DND-41 (cell line): ENCODE measurements at regions not wholly inside any gene's neighbourhood (a gene's known extent, or its start where the extent isn't known, plus 50 kb on each side); places are given as distances from the start of the nearest gene placed in this dataset.

ENCODE experiments used
- ATAC-seq: fragments of 200-7000 bp; cut with Tn5 transposase; 3 replicates; pipeline ENCODE4 v1.9.1; 2021; ENCODE audit warnings: low read depth; ENCODE audit not compliant: insufficient read depth
- DNase-seq: peaks from one replicate; pipeline ENCODE4 v3.0.0-alpha.2; 2020
- H2AFZ ChIP-seq: 2 replicates; pipeline ENCODE4 v1.6.0; 2012; ENCODE audit warnings: low read depth, low read length
- H3K27ac ChIP-seq: 2 replicates; pipeline ENCODE4 v1.5.1; 2012; ENCODE audit warnings: low read length, inconsistent platforms
- H3K27me3 ChIP-seq: fragments of 200-600 bp; sonication (generic); 2 replicates; pipeline ENCODE4 v1.6.0; 2012; ENCODE audit warnings: low read length, mild to moderate bottlenecking, inconsistent platforms; ENCODE audit not compliant: insufficient read depth, poor library complexity
- H3K36me3 ChIP-seq: 2 replicates; pipeline ENCODE4 v1.5.1; 2012; ENCODE audit warnings: low read length, inconsistent platforms; ENCODE audit not compliant: insufficient read depth
- H3K4me1 ChIP-seq: 2 replicates; pipeline ENCODE4 v1.5.1; 2012; ENCODE audit warnings: mild to moderate bottlenecking, low read length; ENCODE audit not compliant: insufficient read depth
- H3K4me2 ChIP-seq: 2 replicates; pipeline ENCODE4 v1.6.0; 2012; ENCODE audit warnings: mild to moderate bottlenecking, moderate library complexity, low read length, inconsistent platforms; ENCODE audit not compliant: insufficient read depth
- H3K4me3 ChIP-seq, 2 experiments: fragments of 200-600 bp in 1 of 2; shearing (Covaris generic) in 1 of 2; 2 replicates each; pipeline ENCODE4 v1.5.1; 2012 to 2016; ENCODE audit warnings: inconsistent platforms in 2 of 2, low read length in 2 of 2, mild to moderate bottlenecking in 2 of 2, low read depth in 1 of 2, moderate library complexity in 1 of 2
- H3K79me2 ChIP-seq: 2 replicates; pipeline ENCODE4 v1.6.0; 2012; ENCODE audit warnings: low read length, inconsistent platforms; ENCODE audit not compliant: insufficient read depth
- H3K9ac ChIP-seq: 2 replicates; pipeline ENCODE4 v1.6.0; 2012; ENCODE audit warnings: low read depth, mild to moderate bottlenecking, inconsistent platforms, low read length, moderate library complexity
- H3K9me3 ChIP-seq: 2 replicates; pipeline ENCODE4 v1.5.1; 2012; ENCODE audit warnings: low read length, moderate library complexity, mild to moderate bottlenecking, inconsistent platforms; ENCODE audit not compliant: insufficient read depth, severe bottlenecking
- H4K20me1 ChIP-seq: 2 replicates; pipeline ENCODE4 v1.6.0; 2012; ENCODE audit warnings: low read length; ENCODE audit not compliant: insufficient read depth
- EZH2 ChIP-seq: IDR thresholded peaks from 3 replicates; pipeline ENCODE4 v1.6.1; 2012; ENCODE audit warnings: borderline replicate concordance, low read depth, mild to moderate bottlenecking, moderate library complexity, low read length, inconsistent platforms; ENCODE audit not compliant: severe bottlenecking
- TF ChIP-seq, protein P1 (sequence below): IDR thresholded peaks from 2 replicates; pipeline ENCODE4 v1.5.1; 2012; ENCODE audit warnings: borderline replicate concordance, low read length, moderate library complexity, mild to moderate bottlenecking; ENCODE audit not compliant: poor library complexity, severe bottlenecking; ENCODE audit errors: extremely low read depth

DNA sequence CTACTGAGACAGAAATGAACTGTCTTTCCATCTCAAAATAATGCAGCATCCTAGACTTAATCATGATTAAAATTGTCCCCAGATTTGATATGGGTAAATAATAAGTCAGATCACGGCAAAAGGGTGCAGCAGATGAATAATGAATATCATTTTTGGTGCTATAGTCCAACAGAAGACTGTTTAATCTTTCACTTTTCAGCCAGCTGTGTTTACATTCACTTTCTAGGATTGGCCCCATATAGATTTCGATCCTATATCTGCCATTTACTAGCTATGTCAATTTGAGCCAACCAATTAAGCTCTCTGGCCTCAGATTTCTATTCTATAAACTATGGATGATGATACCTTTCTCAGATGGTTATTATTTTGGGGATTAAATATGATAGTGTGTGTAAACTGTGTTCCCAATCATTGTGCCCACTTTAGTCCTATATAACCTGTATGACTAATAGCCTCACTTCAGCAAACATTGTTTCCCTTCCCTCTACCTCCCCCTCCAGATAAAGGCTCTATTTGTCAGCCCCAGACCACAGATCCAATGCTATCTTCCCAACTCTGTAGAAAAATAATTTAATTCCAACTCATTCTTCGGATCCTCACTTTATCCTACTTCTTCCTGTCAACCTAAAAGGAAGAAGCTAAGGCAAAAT is 53.6 kb upstream of the NT5E start:
- Histone ChIP-seq H3K9ac (no peak overlapping the region), H2AFZ (no peak overlapping the region), H3K4me2 (no peak overlapping the region), H3K27ac (no peak overlapping the region), H4K20me1 (no peaks in the 10 kb centered on the region), H3K36me3 (no peaks in the 10 kb centered on the region), H3K79me2 (no peaks in the 10 kb centered on the region), H3K4me1 (no peaks in the 10 kb centered on the region), H3K9me3 (no peaks in the 10 kb centered on the region), H3K27me3 (no peaks in the 10 kb centered on the region), H3K4me3 (no peak overlapping the region)
- no peak for TF ChIP-seq EZH2
- TF ChIP-seq, protein P1, sequence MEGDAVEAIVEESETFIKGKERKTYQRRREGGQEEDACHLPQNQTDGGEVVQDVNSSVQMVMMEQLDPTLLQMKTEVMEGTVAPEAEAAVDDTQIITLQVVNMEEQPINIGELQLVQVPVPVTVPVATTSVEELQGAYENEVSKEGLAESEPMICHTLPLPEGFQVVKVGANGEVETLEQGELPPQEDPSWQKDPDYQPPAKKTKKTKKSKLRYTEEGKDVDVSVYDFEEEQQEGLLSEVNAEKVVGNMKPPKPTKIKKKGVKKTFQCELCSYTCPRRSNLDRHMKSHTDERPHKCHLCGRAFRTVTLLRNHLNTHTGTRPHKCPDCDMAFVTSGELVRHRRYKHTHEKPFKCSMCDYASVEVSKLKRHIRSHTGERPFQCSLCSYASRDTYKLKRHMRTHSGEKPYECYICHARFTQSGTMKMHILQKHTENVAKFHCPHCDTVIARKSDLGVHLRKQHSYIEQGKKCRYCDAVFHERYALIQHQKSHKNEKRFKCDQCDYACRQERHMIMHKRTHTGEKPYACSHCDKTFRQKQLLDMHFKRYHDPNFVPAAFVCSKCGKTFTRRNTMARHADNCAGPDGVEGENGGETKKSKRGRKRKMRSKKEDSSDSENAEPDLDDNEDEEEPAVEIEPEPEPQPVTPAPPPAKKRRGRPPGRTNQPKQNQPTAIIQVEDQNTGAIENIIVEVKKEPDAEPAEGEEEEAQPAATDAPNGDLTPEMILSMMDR = no peak
- DNase-seq = no peak
- ATAC-seq = no peak

DNA sequence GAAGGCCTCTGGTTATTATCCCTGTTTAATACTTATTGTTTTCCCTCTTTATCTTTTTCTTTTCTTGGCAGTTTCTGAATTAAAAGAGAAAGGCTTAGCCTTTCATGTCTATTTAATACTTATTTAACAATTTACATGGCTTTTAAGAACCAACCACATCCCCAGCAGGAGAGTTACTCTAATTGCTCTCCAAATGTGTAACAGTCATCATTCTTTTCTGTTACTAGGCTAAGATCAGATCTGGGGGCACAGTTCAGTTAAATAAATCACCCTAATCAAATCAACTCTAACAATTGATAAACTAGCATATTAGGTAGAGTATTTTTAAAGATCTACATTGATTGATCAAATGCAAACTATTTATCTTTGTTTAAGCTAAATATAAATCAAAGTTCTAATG is 54.1 kb upstream of the NT5E start:
- Histone ChIP-seq H4K20me1 (no peaks in the 10 kb centered on the region), H3K9ac (no peak overlapping the region), H3K4me3 (no peak overlapping the region), H3K36me3 (no peaks in the 10 kb centered on the region), H3K9me3 (no peaks in the 10 kb centered on the region), H3K27me3 (no peaks in the 10 kb centered on the region), H3K79me2 (no peaks in the 10 kb centered on the region), H3K4me1 (no peaks in the 10 kb centered on the region), H3K4me2 (no peak overlapping the region), H2AFZ (no peak overlapping the region), H3K27ac (no peak overlapping the region)
- ATAC-seq = no peak
- DNase-seq = no peak
- TF ChIP-seq EZH2 = no peak
- TF ChIP-seq, protein P1 = no peak

GRCh38 chr6:85394853-85395538 is 54.9 kb upstream of the NT5E start:
- TF ChIP-seq, protein P1 = no peak
- TF ChIP-seq EZH2 = no peak
- H4K20me1 ChIP-seq = no peaks in the 10 kb centered on the region
- no peaks in the 10 kb centered on the region for H3K79me2 ChIP-seq
- H3K27me3 ChIP-seq = no peaks in the 10 kb centered on the region
- H3K36me3 ChIP-seq = no peaks in the 10 kb centered on the region
- DNase-seq (no peak), ATAC-seq (no peak)
- no peaks in the 10 kb centered on the region for H3K9me3 ChIP-seq
- H3K4me3 ChIP-seq = no peak overlapping the region
- no peak overlapping the region for H3K4me2 ChIP-seq
- no peak overlapping the region for H3K9ac ChIP-seq
- no peak overlapping the region for H2AFZ ChIP-seq
- H3K27ac ChIP-seq = no peak overlapping the region
- no peaks in the 10 kb centered on the region for H3K4me1 ChIP-seq
